HepG2 (cell line): ENCODE measurements at regions not wholly inside any gene's neighbourhood (a gene's known extent, or its start where the extent isn't known, plus 50 kb on each side); places are given as distances from the start of the nearest gene placed in this dataset.

Source experiments
- ATAC-seq: fragments of 200-7000 bp; cut with Tn5 transposase; 3 replicates; pipeline ENCODE4 v1.9.1; 2020; ENCODE audit warnings: mild to moderate bottlenecking, moderate library complexity
- BruUV-seq: library from RNA; stranded (reverse); fragments of 400-500 nt; replicated peaks from 2 replicates; lab custom pipeline; 2021; lab: Mats Ljungman, UMichigan
- CTCF ChIA-PET: fragments of 300-600 bp; formaldehyde crosslinking; extraction: SDS; loops from one replicate; lab custom pipeline; 2021; ENCODE audit warnings: low total read pairs, inconsistent platforms, low intra/inter-chr PET ratio; lab: Yijun Ruan, JAX
- POLR2A ChIA-PET: fragments of 350-600 bp; sonication (Branson Sonifier 250); formaldehyde crosslinking; loops from one replicate; lab custom pipeline; 2020; ENCODE audit warnings: antibody characterized with exemption, inconsistent platforms; lab: Yijun Ruan, JAX
- DNase-seq: peaks from one replicate; pipeline ENCODE4 v3.0.0-alpha.2; 2015; ENCODE audit warnings: low spot score
- FAIRE-seq: peaks from 3 replicates; lab custom pipeline; 2011; peaks lifted over from hg19 to GRCh38; lab: Jason Lieb, UNC
- H2AFZ ChIP-seq: one replicate; pipeline ENCODE4 v1.6.1; 2011; ENCODE audit warnings: low read length, inconsistent platforms
- H3K27ac ChIP-seq: fragments of 300-600 bp; 3 replicates; pipeline ENCODE4 v1.8.0; 2011; ENCODE audit warnings: mixed run types, mild to moderate bottlenecking, mixed read lengths, low read length, inconsistent platforms; ENCODE audit not compliant: insufficient read depth; ENCODE audit errors: extremely low read length
- H3K27me3 ChIP-seq, 2 experiments: fragments of 200-600 bp in 1 of 2; 2 replicates in 1 of 2; 3 replicates in 1 of 2; pipeline versions ENCODE4 v1.6.0 to v1.8.0; 2011; ENCODE audit warnings: low read length in 2 of 2, mild to moderate bottlenecking in 2 of 2, moderate library complexity in 2 of 2, inconsistent platforms in 1 of 2; ENCODE audit not compliant: insufficient read depth in 2 of 2, control insufficient read depth in 1 of 2
- H3K36me3 ChIP-seq, 2 experiments: fragments of 200-600 bp in 1 of 2; replicated peaks in 1 of 2; 2 replicates in 1 of 2; 3 replicates in 1 of 2; pipeline versions ENCODE4 v1.5.1 to v1.8.0; 2011; ENCODE audit warnings: low read length in 2 of 2, inconsistent platforms in 1 of 2; ENCODE audit not compliant: insufficient read depth in 2 of 2, control insufficient read depth in 1 of 2
- H3K4me1 ChIP-seq: 2 replicates; pipeline ENCODE4 v1.5.1; 2012; ENCODE audit warnings: low read length, inconsistent platforms; ENCODE audit not compliant: insufficient read depth
- H3K4me2 ChIP-seq: 2 replicates; pipeline ENCODE4 v1.6.0; 2011; ENCODE audit warnings: low read depth, low read length, inconsistent platforms
- H3K4me3 ChIP-seq, 3 experiments: fragments of 200-600 bp in 1 of 3; sonication (generic), shearing (Covaris generic) in 1 of 3; replicated peaks in 1 of 3; 2 replicates each; pipeline ENCODE4 v1.5.1; 2011 to 2016; ENCODE audit warnings: low read length in 3 of 3, inconsistent platforms in 2 of 3, low read depth in 2 of 3, mild to moderate bottlenecking in 2 of 3, control low read depth in 1 of 3, mixed read lengths in 1 of 3; ENCODE audit not compliant: insufficient read depth in 1 of 3
- H3K79me2 ChIP-seq: one replicate; pipeline ENCODE4 v1.6.1; 2011; ENCODE audit warnings: low read length, inconsistent platforms; ENCODE audit not compliant: insufficient read depth
- H3K9ac ChIP-seq: 2 replicates; pipeline ENCODE4 v1.6.0; 2011; ENCODE audit warnings: mild to moderate bottlenecking, low read depth, low read length, inconsistent platforms; ENCODE audit not compliant: insufficient read depth
- H3K9me3 ChIP-seq: 2 replicates; pipeline ENCODE4 v1.5.1; 2012; ENCODE audit warnings: mild to moderate bottlenecking, low read length
- H4K20me1 ChIP-seq: 2 replicates; pipeline ENCODE4 v1.6.0; 2011; ENCODE audit warnings: inconsistent platforms, mild to moderate bottlenecking, low read length, moderate library complexity; ENCODE audit not compliant: insufficient read depth
- ARHGAP35 ChIP-seq: sonication (generic); formaldehyde crosslinking; IDR thresholded peaks from 2 replicates; pipeline ENCODE4 v1.9.0; 2022; ENCODE audit warnings: mild to moderate bottlenecking, inconsistent platforms, moderate library complexity, missing genetic modification reagents, borderline replicate concordance
- CHD2 ChIP-seq: IDR thresholded peaks from 2 replicates; pipeline ENCODE4 v1.6.1; 2011; ENCODE audit warnings: low read depth, low read length, improper control_type of control experiment
- HOXD1 ChIP-seq: sonication (generic); formaldehyde crosslinking; IDR thresholded peaks from 2 replicates; pipeline ENCODE4 v1.5.0; 2020; ENCODE audit warnings: missing genetic modification reagents
- KAT7 ChIP-seq: IDR thresholded peaks from 2 replicates; pipeline ENCODE4 v1.6.1; 2018; ENCODE audit warnings: borderline replicate concordance, missing compliant biosample characterization
- POLR2AphosphoS5 ChIP-seq: IDR thresholded peaks from 2 replicates; pipeline ENCODE4 v1.6.1; 2012; ENCODE audit warnings: low read depth, low read length
- UBTF ChIP-seq: sonication (generic); formaldehyde crosslinking; IDR thresholded peaks from 2 replicates; pipeline ENCODE4 v1.4.0; 2020; ENCODE audit warnings: mild to moderate bottlenecking, missing genetic modification reagents
- ZNF737 ChIP-seq: sonication (generic); formaldehyde crosslinking; IDR thresholded peaks from 2 replicates; pipeline ENCODE4 v1.5.0; 2020; ENCODE audit warnings: missing genetic modification reagents, mild to moderate bottlenecking, borderline replicate concordance
- WGBS: methylation state at CpG from one replicate; pipeline ENCODE4 v1.1.6; 2017; ENCODE audit warnings: low lambda C conversion rate; 5-methylcytosine and 5-hydroxymethylcytosine counted together
- in situ Hi-C: cut with HindIII; loops from 2 replicates; pipeline ENCODE4 v1.10.0; 2017; ENCODE audit warnings: low pct_unique_long_range_greater_than_20kb; ENCODE audit not compliant: extremely low pct_ligation_motif_present
- intact Hi-C: fragments of 100-400 bp; cut with micrococcal nuclease; formaldehyde crosslinking; loops from one replicate; pipeline ENCODE4 v1.10.0; 2022; ENCODE audit not compliant: unreplicated experiment
- TF ChIP-seq, protein P1 (sequence below): sonication (generic); formaldehyde crosslinking; IDR thresholded peaks from 2 replicates; pipeline ENCODE4 v1.5.0; 2020; ENCODE audit warnings: missing genetic modification reagents
- TF ChIP-seq, protein P2 (sequence below): sonication (generic); formaldehyde crosslinking; IDR thresholded peaks from 2 replicates; pipeline ENCODE4 v1.9.0; 2022; ENCODE audit warnings: missing genetic modification reagents, mild to moderate bottlenecking, borderline replicate concordance

- TF ChIP-seq, protein P1, sequence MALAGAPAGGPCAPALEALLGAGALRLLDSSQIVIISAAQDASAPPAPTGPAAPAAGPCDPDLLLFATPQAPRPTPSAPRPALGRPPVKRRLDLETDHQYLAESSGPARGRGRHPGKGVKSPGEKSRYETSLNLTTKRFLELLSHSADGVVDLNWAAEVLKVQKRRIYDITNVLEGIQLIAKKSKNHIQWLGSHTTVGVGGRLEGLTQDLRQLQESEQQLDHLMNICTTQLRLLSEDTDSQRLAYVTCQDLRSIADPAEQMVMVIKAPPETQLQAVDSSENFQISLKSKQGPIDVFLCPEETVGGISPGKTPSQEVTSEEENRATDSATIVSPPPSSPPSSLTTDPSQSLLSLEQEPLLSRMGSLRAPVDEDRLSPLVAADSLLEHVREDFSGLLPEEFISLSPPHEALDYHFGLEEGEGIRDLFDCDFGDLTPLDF (CRISPR knock-in tag), result no peak
- TF ChIP-seq ARHGAP35 (CRISPR knock-in tag), result no peak
- TF ChIP-seq CHD2, result no peak
- TF ChIP-seq, protein P2, sequence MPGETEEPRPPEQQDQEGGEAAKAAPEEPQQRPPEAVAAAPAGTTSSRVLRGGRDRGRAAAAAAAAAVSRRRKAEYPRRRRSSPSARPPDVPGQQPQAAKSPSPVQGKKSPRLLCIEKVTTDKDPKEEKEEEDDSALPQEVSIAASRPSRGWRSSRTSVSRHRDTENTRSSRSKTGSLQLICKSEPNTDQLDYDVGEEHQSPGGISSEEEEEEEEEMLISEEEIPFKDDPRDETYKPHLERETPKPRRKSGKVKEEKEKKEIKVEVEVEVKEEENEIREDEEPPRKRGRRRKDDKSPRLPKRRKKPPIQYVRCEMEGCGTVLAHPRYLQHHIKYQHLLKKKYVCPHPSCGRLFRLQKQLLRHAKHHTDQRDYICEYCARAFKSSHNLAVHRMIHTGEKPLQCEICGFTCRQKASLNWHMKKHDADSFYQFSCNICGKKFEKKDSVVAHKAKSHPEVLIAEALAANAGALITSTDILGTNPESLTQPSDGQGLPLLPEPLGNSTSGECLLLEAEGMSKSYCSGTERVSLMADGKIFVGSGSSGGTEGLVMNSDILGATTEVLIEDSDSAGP, result no peak
Observed at GRCh38 chr4:151967074-151967473, 206.3 kb upstream of the GATB start (continued).

DNA sequence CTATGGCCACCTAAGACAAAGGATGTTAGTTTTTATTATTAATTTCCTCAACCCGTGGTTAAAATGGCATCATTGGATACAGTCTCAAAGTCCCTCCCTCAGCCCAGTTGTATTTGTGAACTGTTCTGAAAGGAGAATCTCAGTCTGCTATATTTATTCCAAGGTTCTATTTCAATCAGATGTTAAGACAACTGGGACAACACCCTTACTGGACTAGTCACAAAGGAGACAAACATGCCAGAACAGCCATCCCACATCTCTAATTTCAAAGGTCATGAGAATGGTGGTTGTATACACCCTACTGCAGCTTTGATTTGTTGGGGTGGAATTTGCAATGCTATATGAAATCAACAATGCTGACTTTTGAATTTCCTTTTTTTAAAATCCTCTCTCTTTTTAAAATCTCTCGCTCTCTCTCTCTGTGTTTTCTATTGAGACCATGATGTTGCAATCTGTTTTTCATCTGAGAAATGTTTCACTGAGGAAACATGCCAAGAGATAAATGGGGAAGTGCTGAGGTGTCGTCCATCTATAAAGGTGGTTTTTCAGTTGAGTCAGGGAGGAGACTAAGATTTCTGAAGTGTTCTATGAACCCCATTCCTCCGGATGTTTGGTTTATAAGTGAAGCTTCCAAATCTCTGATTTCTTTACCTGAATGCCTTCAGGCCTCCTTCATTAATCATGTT, 201.5 kb upstream of the GATB start:
- H3K4me1 ChIP-seq, result peaks cover 4% of the 10 kb centered on the region
- in situ Hi-C loops (no loop called here), intact Hi-C loops (no loop called here)
- DNase-seq (no peak), ATAC-seq (no peak), FAIRE-seq (no peak)
- peaks cover 0 to 3% of the 10 kb centered on the region in 2 experiments; a peak in 2 of 5 replicates for H3K27me3 ChIP-seq
- no peak overlapping the region for H3K27ac ChIP-seq
- no peak overlapping the region for H2AFZ ChIP-seq
- no TSS peak for BruUV-seq
- H3K79me2 ChIP-seq, result no peaks in the 10 kb centered on the region
- H3K4me2 ChIP-seq, result no peak overlapping the region
- H4K20me1 ChIP-seq, result no peaks in the 10 kb centered on the region
- WGBS, result 10% methylated on average over 4 of the region's 4 CpGs
- CTCF ChIA-PET, result no interaction called here
- POLR2A ChIA-PET, result no interaction called here
- H3K9ac ChIP-seq, result no peak overlapping the region
- no peaks in the 10 kb centered on the region for H3K9me3 ChIP-seq
- H3K36me3 ChIP-seq, result no peaks in the 10 kb centered on the region
- H3K4me3 ChIP-seq, result no peak overlapping the region
- TF ChIP-seq ZNF737 (CRISPR knock-in tag) (no peak), POLR2AphosphoS5 (no peak), UBTF (CRISPR knock-in tag) (no peak), KAT7 (no peak), HOXD1 (CRISPR knock-in tag) (no peak)
